ENCODE measurements at regions not wholly inside any gene's neighbourhood (a gene's known extent, or its start where the extent isn't known, plus 50 kb on each side); places are given as distances from the start of the nearest gene placed in this dataset.

DNA sequence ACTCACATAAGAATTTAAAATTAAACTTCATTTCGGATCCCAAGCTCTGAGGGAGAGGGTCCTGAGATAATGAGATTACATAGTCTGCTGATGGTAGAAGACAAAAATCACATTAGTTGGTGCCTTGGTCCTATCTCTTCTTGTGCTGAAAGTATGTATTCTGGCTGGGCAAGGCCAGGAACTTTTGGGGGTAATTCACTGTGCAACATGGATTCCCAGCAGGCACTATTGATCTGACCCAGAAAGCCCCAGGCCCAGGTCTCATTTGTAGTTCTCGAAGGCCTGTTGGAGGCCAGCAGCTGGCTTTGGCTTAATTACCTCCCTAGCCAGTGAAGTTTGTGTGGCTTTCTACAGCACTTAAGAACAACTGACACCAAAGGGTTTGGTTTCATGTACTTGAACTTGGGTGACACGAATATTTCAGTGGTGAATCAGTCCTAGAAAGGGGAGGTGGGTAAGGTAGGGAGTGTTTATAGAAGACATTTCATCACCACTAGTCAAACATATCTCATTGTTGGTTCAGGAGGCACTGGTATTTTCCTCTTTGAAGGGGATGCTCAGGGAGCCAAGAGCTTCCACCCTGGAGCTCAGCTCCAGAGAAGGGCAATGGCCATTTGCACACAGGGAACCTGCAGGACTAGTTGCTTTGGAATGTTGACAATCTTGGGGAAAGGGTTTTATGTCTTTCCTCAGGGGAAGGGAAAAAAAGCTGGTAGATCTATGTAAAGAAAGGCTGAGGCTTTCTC is 217.8 kb downstream of the OSR1 start (continued):
- TF ChIP-seq, protein P1, sequence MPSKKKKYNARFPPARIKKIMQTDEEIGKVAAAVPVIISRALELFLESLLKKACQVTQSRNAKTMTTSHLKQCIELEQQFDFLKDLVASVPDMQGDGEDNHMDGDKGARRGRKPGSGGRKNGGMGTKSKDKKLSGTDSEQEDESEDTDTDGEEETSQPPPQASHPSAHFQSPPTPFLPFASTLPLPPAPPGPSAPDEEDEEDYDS (CRISPR knock-in tag; IDR thresholded peaks at IDR 0.05) = no peak
- no peak for TF ChIP-seq ZNF709 (CRISPR knock-in tag; IDR thresholded peaks at IDR 0.05)
- no peak for TF ChIP-seq BRD4 (CRISPR knock-in tag; IDR thresholded peaks at IDR 0.05)
- TF ChIP-seq IKZF1 (IDR thresholded peaks at IDR 0.05) = no peak
- TF ChIP-seq TP53 (CRISPR knock-in tag; conservative IDR thresholded peaks at IDR 0.05) = no peak
- TF ChIP-seq NFKB2 (CRISPR knock-in tag; IDR thresholded peaks at IDR 0.05; ENCODE audit: borderline replicate concordance) = no peak
- TF ChIP-seq, protein P2, sequence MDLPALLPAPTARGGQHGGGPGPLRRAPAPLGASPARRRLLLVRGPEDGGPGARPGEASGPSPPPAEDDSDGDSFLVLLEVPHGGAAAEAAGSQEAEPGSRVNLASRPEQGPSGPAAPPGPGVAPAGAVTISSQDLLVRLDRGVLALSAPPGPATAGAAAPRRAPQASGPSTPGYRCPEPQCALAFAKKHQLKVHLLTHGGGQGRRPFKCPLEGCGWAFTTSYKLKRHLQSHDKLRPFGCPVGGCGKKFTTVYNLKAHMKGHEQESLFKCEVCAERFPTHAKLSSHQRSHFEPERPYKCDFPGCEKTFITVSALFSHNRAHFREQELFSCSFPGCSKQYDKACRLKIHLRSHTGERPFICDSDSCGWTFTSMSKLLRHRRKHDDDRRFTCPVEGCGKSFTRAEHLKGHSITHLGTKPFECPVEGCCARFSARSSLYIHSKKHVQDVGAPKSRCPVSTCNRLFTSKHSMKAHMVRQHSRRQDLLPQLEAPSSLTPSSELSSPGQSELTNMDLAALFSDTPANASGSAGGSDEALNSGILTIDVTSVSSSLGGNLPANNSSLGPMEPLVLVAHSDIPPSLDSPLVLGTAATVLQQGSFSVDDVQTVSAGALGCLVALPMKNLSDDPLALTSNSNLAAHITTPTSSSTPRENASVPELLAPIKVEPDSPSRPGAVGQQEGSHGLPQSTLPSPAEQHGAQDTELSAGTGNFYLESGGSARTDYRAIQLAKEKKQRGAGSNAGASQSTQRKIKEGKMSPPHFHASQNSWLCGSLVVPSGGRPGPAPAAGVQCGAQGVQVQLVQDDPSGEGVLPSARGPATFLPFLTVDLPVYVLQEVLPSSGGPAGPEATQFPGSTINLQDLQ (CRISPR knock-in tag; IDR thresholded peaks at IDR 0.05) = no peak
- peak; percentile 75 to 93 for TF ChIP-seq EP300 (IDR thresholded peaks at IDR 0.05; ENCODE audit: low read depth in 2 of 2, low read length in 2 of 2)
- peak; percentile 95 for TF ChIP-seq EP300 (CRISPR knock-in tag; IDR thresholded peaks at IDR 0.05; ENCODE audit: borderline replicate concordance)
- no peak for TF ChIP-seq ZIK1 (CRISPR knock-in tag; IDR thresholded peaks at IDR 0.05; ENCODE audit: borderline replicate concordance, low read depth)
- TF ChIP-seq, protein P3, sequence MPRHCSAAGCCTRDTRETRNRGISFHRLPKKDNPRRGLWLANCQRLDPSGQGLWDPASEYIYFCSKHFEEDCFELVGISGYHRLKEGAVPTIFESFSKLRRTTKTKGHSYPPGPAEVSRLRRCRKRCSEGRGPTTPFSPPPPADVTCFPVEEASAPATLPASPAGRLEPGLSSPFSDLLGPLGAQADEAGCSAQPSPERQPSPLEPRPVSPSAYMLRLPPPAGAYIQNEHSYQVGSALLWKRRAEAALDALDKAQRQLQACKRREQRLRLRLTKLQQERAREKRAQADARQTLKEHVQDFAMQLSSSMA (CRISPR knock-in tag; IDR thresholded peaks at IDR 0.05) = no peak
- TF ChIP-seq RCOR2 (CRISPR knock-in tag; IDR thresholded peaks at IDR 0.05) = peak; percentile 92
- no peak for TF ChIP-seq NFE2L1 (CRISPR knock-in tag; IDR thresholded peaks at IDR 0.05; ENCODE audit: borderline replicate concordance)
- no peak for TF ChIP-seq ZNF30 (CRISPR knock-in tag; IDR thresholded peaks at IDR 0.05)
- TF ChIP-seq SNAPC2 (CRISPR knock-in tag; IDR thresholded peaks at IDR 0.05) = no peak
- TF ChIP-seq HMGA1 (CRISPR knock-in tag; conservative IDR thresholded peaks at IDR 0.05) = no peak
- no peak for TF ChIP-seq ZSCAN25 (CRISPR knock-in tag; IDR thresholded peaks at IDR 0.05)
- peak; percentile 79 for TF ChIP-seq SAP130 (CRISPR knock-in tag; IDR thresholded peaks at IDR 0.05; ENCODE audit: low read depth)
- TF ChIP-seq SSRP1 (CRISPR knock-in tag; IDR thresholded peaks at IDR 0.05) = 0 out of 2 replicates have a peak, but pooled peaks have one; percentile 65
- TF ChIP-seq, protein P4, sequence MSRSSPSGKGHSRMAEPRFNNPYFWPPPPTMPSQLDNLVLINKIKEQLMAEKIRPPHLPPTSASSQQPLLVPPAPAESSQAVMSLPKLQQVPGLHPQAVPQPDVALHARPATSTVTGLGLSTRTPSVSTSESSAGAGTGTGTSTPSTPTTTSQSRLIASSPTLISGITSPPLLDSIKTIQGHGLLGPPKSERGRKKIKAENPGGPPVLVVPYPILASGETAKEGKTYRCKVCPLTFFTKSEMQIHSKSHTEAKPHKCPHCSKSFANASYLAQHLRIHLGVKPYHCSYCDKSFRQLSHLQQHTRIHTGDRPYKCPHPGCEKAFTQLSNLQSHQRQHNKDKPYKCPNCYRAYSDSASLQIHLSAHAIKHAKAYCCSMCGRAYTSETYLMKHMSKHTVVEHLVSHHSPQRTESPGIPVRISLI (CRISPR knock-in tag; IDR thresholded peaks at IDR 0.05; ENCODE audit: borderline replicate concordance) = peak; percentile 30; the same call in 1 of the 2 replicates
- no peak for TF ChIP-seq ZNF570 (CRISPR knock-in tag; IDR thresholded peaks at IDR 0.05; ENCODE audit: borderline replicate concordance)
- no peak for TF ChIP-seq ZNF468 (CRISPR knock-in tag; IDR thresholded peaks at IDR 0.05)
- no peak for TF ChIP-seq SMARCE1 (IDR thresholded peaks at IDR 0.05; ENCODE audit: borderline replicate concordance)
- no peak for TF ChIP-seq RAD51 (IDR thresholded peaks at IDR 0.05; ENCODE audit: borderline replicate concordance)
- TF ChIP-seq SYNCRIP (IDR thresholded peaks at IDR 0.05; ENCODE audit: insufficient read depth, low read depth, low read length) = no peak
- TF ChIP-seq NRL (CRISPR knock-in tag; IDR thresholded peaks at IDR 0.05; ENCODE audit: borderline replicate concordance) = no peak
- TF ChIP-seq ZEB1 (IDR thresholded peaks at IDR 0.05; ENCODE audit: insufficient replicate concordance, low read depth) = no peak
- TF ChIP-seq ZNF598 (CRISPR knock-in tag; IDR thresholded peaks at IDR 0.05; ENCODE audit: borderline replicate concordance) = no peak
- no peak for TF ChIP-seq POLR2A (IDR thresholded peaks at IDR 0.05; ENCODE audit: insufficient read depth in 1 of 2, low read depth in 2 of 2, low read length in 2 of 2)
